AG09319 (cell line): ENCODE measurements at regions not wholly inside any gene's neighbourhood (a gene's known extent, or its start where the extent isn't known, plus 50 kb on each side); places are given as distances from the start of the nearest gene placed in this dataset.

Experiments used
- DNase-seq: peaks from one replicate; pipeline ENCODE4 v3.0.0-alpha.2; 2010; ENCODE audit warnings: low read depth; ENCODE audit errors: extremely low read depth
- CTCF ChIP-seq: IDR thresholded peaks from 2 replicates; pipeline ENCODE4 v1.5.1; 2011; ENCODE audit warnings: low read depth, mild to moderate bottlenecking, inconsistent platforms, low read length, moderate library complexity

GRCh38 chr20:61140576-61140975 is 111.5 kb upstream of the CDH4 start:
- no peak for DNase-seq
- TF ChIP-seq CTCF: no peak

- TF ChIP-seq CTCF: no peak
- DNase-seq: no peak
Observed at GRCh38 chr20:61146023-61146422, 106.0 kb upstream of the CDH4 start.

- no peak for TF ChIP-seq CTCF
- no peak for DNase-seq
Observed at GRCh38 chr20:61149636-61150035, 102.4 kb upstream of the CDH4 start.

GRCh38 chr20:61157301-61157700 is 94.8 kb upstream of the CDH4 start:
- no peak for DNase-seq
- TF ChIP-seq CTCF: no peak

GRCh38 chr20:61159957-61160686 is 91.9 kb upstream of the CDH4 start:
- DNase-seq: no peak
- TF ChIP-seq CTCF: no peak

GRCh38 chr20:61161726-61162390 is 90.2 kb upstream of the CDH4 start:
- DNase-seq: no peak
- TF ChIP-seq CTCF: no peak; the same call in none of the 2 replicates

- no peak for TF ChIP-seq CTCF
- no peak for DNase-seq
Observed at GRCh38 chr20:61162451-61162850, 89.6 kb upstream of the CDH4 start.
